K562 (cell line): ENCODE measurements at regions not wholly inside any gene's neighbourhood (a gene's known extent, or its start where the extent isn't known, plus 50 kb on each side); places are given as distances from the start of the nearest gene placed in this dataset.

Experiments used
- ATAC-seq: fragments of 200-7000 bp; cut with Tn5 transposase; 3 replicates; pipeline ENCODE4 v1.9.1; 2020; ENCODE audit warnings: moderate library complexity
- BruUV-seq: library from RNA; stranded (reverse); fragments of 400-500 nt; replicated peaks from 2 replicates; lab custom pipeline; 2021; lab: Mats Ljungman, UMichigan
- CTCF ChIA-PET: fragments of 300-600 bp; formaldehyde crosslinking; extraction: SDS; loops from one replicate; lab custom pipeline; 2021; ENCODE audit warnings: low intra/inter-chr PET ratio; lab: Yijun Ruan, JAX
- POLR2A ChIA-PET: fragments of 300-600, 350-650 bp; sonication (Branson Sonifier 250); formaldehyde crosslinking; extraction: SDS; loops from one replicate; lab custom pipeline; 2021; ENCODE audit warnings: antibody characterized with exemption, inconsistent platforms; lab: Yijun Ruan, JAX
- DNase-seq, 4 experiments: peaks; one replicate each; pipeline versions ENCODE4 v3.0.0 to v3.0.0-alpha.2; 2011 to 2018; ENCODE audit warnings: low spot score in 3 of 4, mixed read lengths in 3 of 4; ENCODE audit errors: extremely low read depth in 1 of 4
- FAIRE-seq: peaks from 2 replicates; lab custom pipeline; 2011; peaks lifted over from hg19 to GRCh38; lab: Jason Lieb, UNC
- H2AFZ ChIP-seq: 2 replicates; pipeline ENCODE4 v1.6.0; 2011; ENCODE audit warnings: low read depth, low read length, control low read depth, inconsistent platforms
- H3K27ac ChIP-seq: fragments of 200-600 bp; 3 replicates; pipeline ENCODE4 v1.8.0; 2011; ENCODE audit warnings: low read depth, mild to moderate bottlenecking, control low read depth, inconsistent platforms, low read length, moderate library complexity, mixed read lengths; ENCODE audit errors: extremely low read depth
- H3K27me3 ChIP-seq, 2 experiments: fragments of 300-600 bp in 1 of 2; 2 replicates in 1 of 2; 3 replicates in 1 of 2; pipeline versions ENCODE4 v1.6.0 to v1.8.0; 2011; ENCODE audit warnings: inconsistent platforms in 2 of 2, low read length in 2 of 2, mild to moderate bottlenecking in 1 of 2, mixed read lengths in 1 of 2, moderate library complexity in 1 of 2; ENCODE audit not compliant: control insufficient read depth in 2 of 2, insufficient read depth in 2 of 2
- H3K36me3 ChIP-seq: fragments of 300-600 bp; 3 replicates; pipeline ENCODE4 v1.8.0; 2011; ENCODE audit warnings: mild to moderate bottlenecking, low read length, inconsistent platforms; ENCODE audit not compliant: control insufficient read depth, insufficient read depth
- H3K4me1 ChIP-seq, 2 experiments: fragments of 200-600 bp in 1 of 2; replicated peaks in 1 of 2; 2 replicates in 1 of 2; 3 replicates in 1 of 2; pipeline versions ENCODE4 v1.5.1 to v1.8.0; 2011; ENCODE audit warnings: inconsistent platforms in 2 of 2, low read length in 2 of 2, mild to moderate bottlenecking in 1 of 2, mixed read lengths in 1 of 2, moderate library complexity in 1 of 2; ENCODE audit not compliant: control insufficient read depth in 2 of 2, insufficient read depth in 2 of 2
- H3K4me2 ChIP-seq: 2 replicates; pipeline ENCODE4 v1.6.1; 2011; ENCODE audit warnings: low read length, control low read depth, inconsistent platforms, mixed read lengths; ENCODE audit not compliant: insufficient read depth
- H3K4me3 ChIP-seq: fragments of 200-600 bp; sonication (generic), shearing (Covaris generic); 2 replicates; pipeline ENCODE4 v1.5.1; 2016; ENCODE audit warnings: control low read depth, inconsistent platforms
- H3K79me2 ChIP-seq: fragments of 200-600 bp; 3 replicates; pipeline ENCODE4 v1.8.0; 2011; ENCODE audit warnings: low read length, inconsistent platforms; ENCODE audit not compliant: control insufficient read depth, insufficient read depth
- H3K9ac ChIP-seq, 2 experiments: 2 replicates each; pipeline versions ENCODE4 v1.6.0 to v1.6.1; 2011; ENCODE audit warnings: low read depth in 2 of 2, low read length in 2 of 2, control low read depth in 1 of 2, inconsistent platforms in 1 of 2, mild to moderate bottlenecking in 1 of 2, mixed read lengths in 1 of 2; ENCODE audit not compliant: insufficient read depth in 1 of 2
- H3K9me1 ChIP-seq: one replicate; pipeline ENCODE4 v1.6.0; 2011; ENCODE audit warnings: inconsistent platforms, mild to moderate bottlenecking, low read length, moderate library complexity; ENCODE audit not compliant: control insufficient read depth, insufficient read depth
- H3K9me3 ChIP-seq: replicated peaks from 2 replicates; pipeline ENCODE4 v1.5.1; 2011; ENCODE audit warnings: low read depth, low read length, inconsistent platforms; ENCODE audit not compliant: control insufficient read depth, insufficient read depth
- H4K20me1 ChIP-seq: replicated peaks from 2 replicates; pipeline ENCODE4 v1.6.1; 2011; ENCODE audit warnings: low read length, inconsistent platforms, mixed read lengths; ENCODE audit not compliant: control insufficient read depth, insufficient read depth
- CHD1 ChIP-seq: fragments of 200-600 bp; sonication (generic); IDR thresholded peaks from one replicate; pipeline ENCODE4 v1.6.1; 2012; ENCODE audit warnings: mild to moderate bottlenecking, moderate library complexity, low read length, inconsistent platforms
- GTF2F1 ChIP-seq: IDR thresholded peaks from 2 replicates; pipeline ENCODE4 v1.6.1; 2011; ENCODE audit warnings: low read depth, low read length, improper control_type of control experiment
- KDM4B ChIP-seq, 2 experiments: fragments of 450-650 bp in 1 of 2; sonication (generic) in 1 of 2; IDR thresholded peaks; 2 replicates each; pipeline ENCODE4 v1.6.1; 2016 to 2017; ENCODE audit warnings: borderline replicate concordance in 2 of 2, antibody characterized with exemption in 1 of 2, low read depth in 1 of 2, mild to moderate bottlenecking in 1 of 2
- MAZ ChIP-seq, 2 experiments: fragments of 450-650 bp in 1 of 2; sonication (generic) in 1 of 2; formaldehyde crosslinking; IDR thresholded peaks in 1 of 2; conservative IDR thresholded peaks in 1 of 2; 2 replicates each; pipeline versions ENCODE4 v1.4.0 to v1.5.0; 2020; ENCODE audit warnings: mild to moderate bottlenecking in 1 of 2, missing genetic modification reagents in 1 of 2
- NFE2L1 ChIP-seq: fragments of 450-650 bp; IDR thresholded peaks from 2 replicates; pipeline ENCODE4 v1.6.1; 2016; ENCODE audit warnings: missing genetic modification characterization, low read depth, mild to moderate bottlenecking, missing compliant biosample characterization, moderate library complexity, borderline replicate concordance
- NFIC ChIP-seq: fragments of 450-650 bp; IDR thresholded peaks from 2 replicates; pipeline ENCODE4 v1.6.1; 2017; ENCODE audit warnings: mild to moderate bottlenecking, inconsistent platforms
- PPARD ChIP-seq: fragments of 250-450 bp; sonication (Bioruptor Pico); IDR thresholded peaks from 2 replicates; pipeline ENCODE4 v1.8.0; 2022; ENCODE audit warnings: inconsistent platforms, mild to moderate bottlenecking, moderate library complexity
- XRCC4 ChIP-seq: IDR thresholded peaks from one replicate; pipeline ENCODE4 v1.6.1; 2011; ENCODE audit not compliant: insufficient read depth, insufficient read length; ENCODE audit errors: extremely low read depth
- ZNF780A ChIP-seq: fragments of 250-450 bp; sonication (Bioruptor Pico); IDR thresholded peaks from 2 replicates; pipeline ENCODE4 v1.5.0; 2021; ENCODE audit warnings: mild to moderate bottlenecking
- ZZZ3 ChIP-seq: fragments of 450-650 bp; IDR thresholded peaks from 2 replicates; pipeline ENCODE4 v1.6.1; 2016; ENCODE audit warnings: antibody characterized with exemption, mild to moderate bottlenecking, moderate library complexity
- WGBS: fragments of 100-300 bp; shearing (Covaris generic); methylation state at CpG from one replicate; pipeline ENCODE4 v1.1.6; 2016; ENCODE audit warnings: low coverage, mixed read lengths; ENCODE audit not compliant: insufficient coverage; ENCODE audit errors: missing lambda C conversion rate; 5-methylcytosine and 5-hydroxymethylcytosine counted together
- in situ Hi-C: fragments of 300-500 bp; cut with MboI; formaldehyde crosslinking; loops from 4 replicates; pipeline ENCODE4 v1.15.0; 2018; ENCODE audit warnings: inconsistent platforms, mixed read lengths
- intact Hi-C: fragments of 100-400 bp; cut with micrococcal nuclease; formaldehyde crosslinking; loops from 2 replicates; pipeline ENCODE4 v1.14.2; 2022
- TF ChIP-seq, protein P1 (sequence below): IDR thresholded peaks from 2 replicates; pipeline ENCODE4 v1.6.1; 2016; ENCODE audit warnings: missing genetic modification characterization, missing compliant biosample characterization

GRCh38 chr15:87591042-87591441, 665.5 kb downstream of the NTRK3 start:
- Histone ChIP-seq H3K4me1 (no peaks in the 10 kb centered on the region), H3K79me2 (peaks cover 6% of the 10 kb centered on the region; the same call in 1 of the 3 replicates), H3K27me3 (no peaks in the 10 kb centered on the region), H3K9ac (no peak overlapping the region), H3K9me1 (no peaks in the 10 kb centered on the region), H4K20me1 (no peaks in the 10 kb centered on the region; the same call in 1 of the 2 replicates), H3K36me3 (peaks cover 17% of the 10 kb centered on the region), H2AFZ (no peak overlapping the region), H3K4me2 (no peak overlapping the region), H3K27ac (no peak overlapping the region), H3K9me3 (no peaks in the 10 kb centered on the region), H3K4me3 (no peak overlapping the region)
- 57% methylated on average over 1 of the region's 1 CpG for WGBS
- ChIA-PET POLR2A (interaction anchor here (0.5 kb wide), 1 partner anchor 24 kb away, joined by 3 read pairs; no protein-coding TSS in a partner anchor), CTCF (no interaction called here)
- TF ChIP-seq PPARD (CRISPR knock-in tag) (no peak), CHD1 (no peak), MAZ (CRISPR knock-in tag; conservative IDR thresholded peaks at IDR 0.05 in 1 of 2, IDR thresholded peaks at IDR 0.05 in 1 of 2) (no peak), ZZZ3 (no peak), KDM4B (IDR thresholded peaks at IDR 0.05; ENCODE audit: borderline replicate concordance in 2 of 2, low read depth in 1 of 2) (no peak), XRCC4 (no peak), GTF2F1 (no peak), ZNF780A (CRISPR knock-in tag) (no peak), NFIC (no peak), NFE2L1 (tag) (no peak)
- TF ChIP-seq, protein P1, sequence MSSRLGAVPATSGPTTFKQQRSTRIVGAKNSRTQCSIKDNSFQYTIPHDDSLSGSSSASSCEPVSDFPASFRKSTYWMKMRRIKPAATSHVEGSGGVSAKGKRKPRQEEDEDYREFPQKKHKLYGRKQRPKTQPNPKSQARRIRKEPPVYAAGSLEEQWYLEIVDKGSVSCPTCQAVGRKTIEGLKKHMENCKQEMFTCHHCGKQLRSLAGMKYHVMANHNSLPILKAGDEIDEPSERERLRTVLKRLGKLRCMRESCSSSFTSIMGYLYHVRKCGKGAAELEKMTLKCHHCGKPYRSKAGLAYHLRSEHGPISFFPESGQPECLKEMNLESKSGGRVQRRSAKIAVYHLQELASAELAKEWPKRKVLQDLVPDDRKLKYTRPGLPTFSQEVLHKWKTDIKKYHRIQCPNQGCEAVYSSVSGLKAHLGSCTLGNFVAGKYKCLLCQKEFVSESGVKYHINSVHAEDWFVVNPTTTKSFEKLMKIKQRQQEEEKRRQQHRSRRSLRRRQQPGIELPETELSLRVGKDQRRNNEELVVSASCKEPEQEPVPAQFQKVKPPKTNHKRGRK (tag): no peak
- DNase-seq (no peak), FAIRE-seq (no peak), ATAC-seq (no peak)
- intact Hi-C loops (no loop called here), in situ Hi-C loops (no loop called here)
- no TSS peak for BruUV-seq
